Hepatocyte (in vitro differentiated cells): ENCODE measurements at regions not wholly inside any gene's neighbourhood (a gene's known extent, or its start where the extent isn't known, plus 50 kb on each side); places are given as distances from the start of the nearest gene placed in this dataset.

ENCODE experiments used
- DNase-seq: peaks from one replicate; pipeline ENCODE4 v3.0.0-alpha.2; 2016; ENCODE audit warnings: low spot score
- H2AFZ ChIP-seq: fragments of 200-600 bp; sonication (generic); 2 replicates; pipeline ENCODE4 v1.6.0; 2016; ENCODE audit warnings: antibody characterized with exemption, mild to moderate bottlenecking
- H3K27ac ChIP-seq: fragments of 200-600 bp; sonication (generic); 2 replicates; pipeline ENCODE4 v1.5.1; 2016; ENCODE audit warnings: mild to moderate bottlenecking
- H3K27me3 ChIP-seq: fragments of 200-600 bp; sonication (generic); 2 replicates; pipeline ENCODE4 v1.6.1; 2016
- H3K36me3 ChIP-seq: fragments of 200-600 bp; sonication (generic); replicated peaks from 2 replicates; pipeline ENCODE4 v1.5.1; 2016; ENCODE audit warnings: low read depth; ENCODE audit not compliant: insufficient read depth
- H3K4me1 ChIP-seq: fragments of 200-600 bp; sonication (generic); 2 replicates; pipeline ENCODE4 v1.5.1; 2016; ENCODE audit warnings: mild to moderate bottlenecking, moderate library complexity; ENCODE audit not compliant: insufficient read depth
- H3K4me2 ChIP-seq: fragments of 200-600 bp; sonication (generic); 2 replicates; pipeline ENCODE4 v1.6.0; 2016
- H3K4me3 ChIP-seq: fragments of 200-600 bp; sonication (generic); 2 replicates; pipeline ENCODE4 v1.5.1; 2016; ENCODE audit warnings: mild to moderate bottlenecking
- H3K79me2 ChIP-seq: fragments of 200-600 bp; sonication (generic); 2 replicates; pipeline ENCODE4 v1.6.0; 2017; ENCODE audit warnings: mild to moderate bottlenecking
- H3K9me2 ChIP-seq: fragments of 200-600 bp; sonication (generic); replicated peaks from 2 replicates; pipeline ENCODE4 v1.6.0; 2017; ENCODE audit warnings: mild to moderate bottlenecking; ENCODE audit not compliant: insufficient read depth
- H3K9me3 ChIP-seq: fragments of 200-600 bp; sonication (generic); 2 replicates; pipeline ENCODE4 v1.5.1; 2016; ENCODE audit warnings: low read depth, mild to moderate bottlenecking
- H4K20me1 ChIP-seq: fragments of 200-600 bp; sonication (generic); 2 replicates; pipeline ENCODE4 v1.6.0; 2016; ENCODE audit warnings: mild to moderate bottlenecking; ENCODE audit not compliant: insufficient read depth, poor library complexity, severe bottlenecking
- EZH2 ChIP-seq: fragments of 200-600 bp; sonication (generic); IDR thresholded peaks from 2 replicates; pipeline ENCODE4 v1.6.1; 2016; ENCODE audit warnings: antibody characterized with exemption, mild to moderate bottlenecking, borderline replicate concordance
- EZH2phosphoT487 ChIP-seq: fragments of 200-600 bp; sonication (generic); IDR thresholded peaks from one replicate; pipeline ENCODE4 v1.6.1; 2018; ENCODE audit warnings: antibody characterized with exemption, mild to moderate bottlenecking, low read depth, moderate library complexity; ENCODE audit not compliant: unreplicated experiment, severe bottlenecking
- WGBS: methylation state at CpG from one replicate; pipeline ENCODE4 v1.1.6; 2016; ENCODE audit warnings: low lambda C conversion rate; ENCODE audit errors: missing lambda C conversion rate; 5-methylcytosine and 5-hydroxymethylcytosine counted together
- TF ChIP-seq, protein P1 (sequence below): fragments of 200-600 bp; sonication (generic); IDR thresholded peaks from 2 replicates; pipeline ENCODE4 v1.5.1; 2016; ENCODE audit warnings: antibody characterized with exemption, mild to moderate bottlenecking; ENCODE audit not compliant: poor library complexity

DNA sequence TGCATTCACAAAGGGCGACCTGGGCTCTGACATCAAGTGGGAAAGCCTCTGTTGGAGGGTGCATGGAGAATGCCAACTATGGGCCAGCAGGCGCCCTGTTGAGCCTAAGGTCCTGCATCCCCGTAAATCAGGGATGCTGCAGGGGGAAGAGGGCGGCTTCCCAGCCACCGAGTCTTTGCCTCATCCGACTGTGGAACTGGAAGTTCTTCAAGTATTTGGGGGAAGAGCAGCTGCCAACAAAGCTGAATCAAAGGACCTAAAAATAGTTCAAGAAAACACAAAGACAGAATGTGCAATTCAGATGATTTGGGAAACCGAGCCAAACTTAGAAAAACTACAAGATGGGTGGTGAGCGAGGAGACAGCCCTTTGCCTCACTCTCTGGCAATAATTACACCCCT, 281.1 kb upstream of the MGAT5 start:
- WGBS, result 94% methylated on average over 8 of the region's 8 CpGs
- Histone ChIP-seq H4K20me1 (no peaks in the 10 kb centered on the region), H3K4me2 (no peak overlapping the region), H3K9me2 (no peaks in the 10 kb centered on the region), H3K4me3 (no peak overlapping the region), H2AFZ (no peak overlapping the region), H3K27ac (no peak overlapping the region), H3K36me3 (no peaks in the 10 kb centered on the region), H3K9me3 (no peaks in the 10 kb centered on the region), H3K4me1 (no peaks in the 10 kb centered on the region), H3K27me3 (peaks cover 11% of the 10 kb centered on the region), H3K79me2 (no peaks in the 10 kb centered on the region)
- TF ChIP-seq, protein P1, sequence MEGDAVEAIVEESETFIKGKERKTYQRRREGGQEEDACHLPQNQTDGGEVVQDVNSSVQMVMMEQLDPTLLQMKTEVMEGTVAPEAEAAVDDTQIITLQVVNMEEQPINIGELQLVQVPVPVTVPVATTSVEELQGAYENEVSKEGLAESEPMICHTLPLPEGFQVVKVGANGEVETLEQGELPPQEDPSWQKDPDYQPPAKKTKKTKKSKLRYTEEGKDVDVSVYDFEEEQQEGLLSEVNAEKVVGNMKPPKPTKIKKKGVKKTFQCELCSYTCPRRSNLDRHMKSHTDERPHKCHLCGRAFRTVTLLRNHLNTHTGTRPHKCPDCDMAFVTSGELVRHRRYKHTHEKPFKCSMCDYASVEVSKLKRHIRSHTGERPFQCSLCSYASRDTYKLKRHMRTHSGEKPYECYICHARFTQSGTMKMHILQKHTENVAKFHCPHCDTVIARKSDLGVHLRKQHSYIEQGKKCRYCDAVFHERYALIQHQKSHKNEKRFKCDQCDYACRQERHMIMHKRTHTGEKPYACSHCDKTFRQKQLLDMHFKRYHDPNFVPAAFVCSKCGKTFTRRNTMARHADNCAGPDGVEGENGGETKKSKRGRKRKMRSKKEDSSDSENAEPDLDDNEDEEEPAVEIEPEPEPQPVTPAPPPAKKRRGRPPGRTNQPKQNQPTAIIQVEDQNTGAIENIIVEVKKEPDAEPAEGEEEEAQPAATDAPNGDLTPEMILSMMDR, result no peak
- TF ChIP-seq EZH2 (no peak), EZH2phosphoT487 (no peak)
- no peak for DNase-seq

GRCh38 chr2:133974353-133974752, 279.5 kb upstream of the MGAT5 start:
- TF ChIP-seq, protein P1, result no peak
- TF ChIP-seq EZH2 (no peak), EZH2phosphoT487 (no peak)
- no peak overlapping the region for H3K27ac ChIP-seq
- H2AFZ ChIP-seq, result no peak overlapping the region
- H3K9me3 ChIP-seq, result no peaks in the 10 kb centered on the region
- H4K20me1 ChIP-seq, result no peaks in the 10 kb centered on the region
- no peaks in the 10 kb centered on the region for H3K4me1 ChIP-seq
- H3K36me3 ChIP-seq, result no peaks in the 10 kb centered on the region
- no peak for DNase-seq
- peaks cover 11% of the 10 kb centered on the region for H3K27me3 ChIP-seq
- no peak overlapping the region for H3K4me2 ChIP-seq
- no peak overlapping the region for H3K4me3 ChIP-seq
- WGBS, result 89% methylated on average over 1 of the region's 1 CpG
- no peaks in the 10 kb centered on the region for H3K79me2 ChIP-seq
- no peaks in the 10 kb centered on the region for H3K9me2 ChIP-seq

GRCh38 chr2:133975135-133975534, 278.7 kb upstream of the MGAT5 start:
- H3K4me3 ChIP-seq, result no peak overlapping the region
- DNase-seq, result no peak
- H3K27me3 ChIP-seq, result peaks cover 11% of the 10 kb centered on the region
- no peak overlapping the region for H3K4me2 ChIP-seq
- no peak overlapping the region for H3K27ac ChIP-seq
- WGBS, result 0% methylated on average over 1 of the region's 1 CpG
- no peaks in the 10 kb centered on the region for H3K79me2 ChIP-seq
- H4K20me1 ChIP-seq, result no peaks in the 10 kb centered on the region
- H2AFZ ChIP-seq, result no peak overlapping the region
- TF ChIP-seq EZH2phosphoT487 (no peak), EZH2 (no peak)
- TF ChIP-seq, protein P1, result no peak
- H3K4me1 ChIP-seq, result no peaks in the 10 kb centered on the region
- H3K9me2 ChIP-seq, result no peaks in the 10 kb centered on the region
- H3K36me3 ChIP-seq, result no peaks in the 10 kb centered on the region
- H3K9me3 ChIP-seq, result no peaks in the 10 kb centered on the region

GRCh38 chr2:133975676-133976428, 278.0 kb upstream of the MGAT5 start:
- H3K9me3 ChIP-seq, result no peaks in the 10 kb centered on the region
- H4K20me1 ChIP-seq, result no peaks in the 10 kb centered on the region
- TF ChIP-seq EZH2phosphoT487, result no peak
- TF ChIP-seq EZH2, result no peak
- TF ChIP-seq, protein P1, result no peak
- H3K36me3 ChIP-seq, result no peaks in the 10 kb centered on the region
- no peaks in the 10 kb centered on the region for H3K4me1 ChIP-seq
- no peak for DNase-seq
- H3K4me2 ChIP-seq, result no peak overlapping the region
- no peak overlapping the region for H3K27ac ChIP-seq
- 48% methylated on average over 2 of the region's 2 CpGs for WGBS
- no peak overlapping the region for H2AFZ ChIP-seq
- H3K9me2 ChIP-seq, result no peaks in the 10 kb centered on the region
- no peaks in the 10 kb centered on the region for H3K79me2 ChIP-seq
- peaks cover 9% of the 10 kb centered on the region for H3K27me3 ChIP-seq
- no peak overlapping the region for H3K4me3 ChIP-seq
